OCI-LY7 (cell line): ENCODE measurements at regions not wholly inside any gene's neighbourhood (a gene's known extent, or its start where the extent isn't known, plus 50 kb on each side); places are given as distances from the start of the nearest gene placed in this dataset.

ENCODE experiments used
- BruUV-seq: library from RNA; stranded (reverse); fragments of 400-500 nt; replicated peaks from 2 replicates; lab custom pipeline; 2021; lab: Mats Ljungman, UMichigan
- CTCF ChIA-PET: fragments of 300-600 bp; sonication (Branson Sonifier 250); formaldehyde crosslinking; loops from one replicate; lab custom pipeline; 2022; ENCODE audit warnings: antibody characterized with exemption; ENCODE audit not compliant: unreplicated experiment; lab: Charles Lee
- POLR2A ChIA-PET: fragments of 300-600 bp; sonication (Branson Sonifier 250); formaldehyde crosslinking; loops from one replicate; lab custom pipeline; 2022; ENCODE audit warnings: antibody characterized with exemption; lab: Charles Lee
- DNase-seq: peaks from one replicate; pipeline ENCODE4 v3.0.0-alpha.2; 2015; ENCODE audit warnings: low spot score
- H2AFZ ChIP-seq: fragments of 200-600 bp; sonication (generic), shearing (Covaris generic); 2 replicates; pipeline ENCODE4 v1.6.1; 2014; ENCODE audit warnings: mild to moderate bottlenecking, antibody characterized with exemption, low read length, moderate library complexity
- H3K27ac ChIP-seq: fragments of 200-600 bp; sonication (generic); 2 replicates; pipeline ENCODE4 v1.5.1; 2014; ENCODE audit warnings: mixed run types, low read depth, mild to moderate bottlenecking, moderate library complexity, low read length, inconsistent platforms; ENCODE audit not compliant: poor library complexity, severe bottlenecking
- H3K36me3 ChIP-seq: fragments of 200-600 bp; sonication (generic); 2 replicates; pipeline ENCODE4 v1.6.1; 2014; ENCODE audit warnings: mild to moderate bottlenecking, antibody characterized with exemption, low read length, moderate library complexity, mixed read lengths; ENCODE audit not compliant: insufficient read depth
- H3K4me1 ChIP-seq: fragments of 200-600 bp; sonication (generic); 2 replicates; pipeline ENCODE4 v1.5.1; 2014; ENCODE audit warnings: mild to moderate bottlenecking, low read length; ENCODE audit not compliant: insufficient read depth, poor library complexity, severe bottlenecking
- H3K4me2 ChIP-seq: fragments of 200-600 bp; sonication (generic); 2 replicates; pipeline ENCODE4 v1.6.1; 2014; ENCODE audit warnings: mild to moderate bottlenecking, low read length
- H3K4me3 ChIP-seq: fragments of 200-600 bp; sonication (generic); 2 replicates; pipeline ENCODE4 v1.5.1; 2014; ENCODE audit warnings: mild to moderate bottlenecking, low read depth, low read length; ENCODE audit not compliant: poor library complexity, severe bottlenecking
- H3K79me2 ChIP-seq: fragments of 200-600 bp; sonication (generic); 2 replicates; pipeline ENCODE4 v1.6.1; 2016; ENCODE audit warnings: low read depth, mild to moderate bottlenecking, low read length, moderate library complexity, mixed read lengths; ENCODE audit not compliant: insufficient read depth
- H3K9me2 ChIP-seq: fragments of 200-600 bp; sonication (generic); 2 replicates; pipeline ENCODE4 v1.6.1; 2016; ENCODE audit warnings: mild to moderate bottlenecking, low read length, mixed read lengths; ENCODE audit not compliant: insufficient read depth
- H3K9me3 ChIP-seq: fragments of 200-600 bp; sonication (generic); 2 replicates; pipeline ENCODE4 v1.6.1; 2014; ENCODE audit warnings: mild to moderate bottlenecking, mixed run types, low read length, mixed read lengths
- H4K20me1 ChIP-seq: fragments of 200-600 bp; sonication (generic); 2 replicates; pipeline ENCODE4 v1.6.1; 2014; ENCODE audit warnings: mild to moderate bottlenecking, antibody characterized with exemption, low read length, moderate library complexity, mixed read lengths; ENCODE audit not compliant: insufficient read depth
- CTCF ChIP-seq: fragments of 200-600 bp; sonication (generic); conservative IDR thresholded peaks from 2 replicates; pipeline ENCODE4 v1.5.1; 2014; ENCODE audit warnings: mild to moderate bottlenecking, antibody characterized with exemption, low read length, moderate library complexity, mixed read lengths
- EZH2phosphoT487 ChIP-seq: fragments of 200-600 bp; sonication (generic); IDR thresholded peaks from 2 replicates; pipeline ENCODE4 v1.6.1; 2018; ENCODE audit warnings: low read depth, borderline replicate concordance, mild to moderate bottlenecking, mixed run types, antibody characterized with exemption, low read length, moderate library complexity, mixed read lengths
- intact Hi-C: fragments of 100-400 bp; cut with micrococcal nuclease; formaldehyde crosslinking; loops from one replicate; pipeline ENCODE4 v1.10.0; 2022; ENCODE audit not compliant: unreplicated experiment

- no peaks in the 10 kb centered on the region for H3K9me3 ChIP-seq
- ChIA-PET POLR2A (no interaction called here), CTCF (no interaction called here)
- DNase-seq, result no peak
- intact Hi-C loops, result no loop called here
- H3K9me2 ChIP-seq, result no peaks in the 10 kb centered on the region
- no peaks in the 10 kb centered on the region for H4K20me1 ChIP-seq
- H2AFZ ChIP-seq, result no peak overlapping the region
- no peaks in the 10 kb centered on the region for H3K36me3 ChIP-seq
- TF ChIP-seq CTCF, result no peak
- TF ChIP-seq EZH2phosphoT487, result no peak
- no TSS peak for BruUV-seq
- no peaks in the 10 kb centered on the region for H3K79me2 ChIP-seq
- H3K4me1 ChIP-seq, result no peaks in the 10 kb centered on the region
- H3K4me2 ChIP-seq, result no peak overlapping the region
- H3K4me3 ChIP-seq, result no peak overlapping the region
- H3K27ac ChIP-seq, result no peak overlapping the region
Measured at GRCh38 chr5:135635451-135635850, 56.7 kb upstream of the CXCL14 start.

- H3K79me2 ChIP-seq, result no peaks in the 10 kb centered on the region
- TF ChIP-seq CTCF (no peak), EZH2phosphoT487 (no peak)
- no peak for DNase-seq
- H3K9me3 ChIP-seq, result no peaks in the 10 kb centered on the region
- no peaks in the 10 kb centered on the region for H4K20me1 ChIP-seq
- H3K4me1 ChIP-seq, result no peaks in the 10 kb centered on the region
- H3K36me3 ChIP-seq, result no peaks in the 10 kb centered on the region
- BruUV-seq, result no TSS peak
- no peak overlapping the region for H3K4me2 ChIP-seq
- H3K9me2 ChIP-seq, result no peaks in the 10 kb centered on the region
- H3K4me3 ChIP-seq, result no peak overlapping the region
- CTCF ChIA-PET, result no interaction called here
- POLR2A ChIA-PET, result interaction anchor here (1.0 kb wide), 1 partner anchor 12 kb away, joined by 4 read pairs; no protein-coding TSS in a partner anchor
- no peak overlapping the region for H2AFZ ChIP-seq
- intact Hi-C loops, result no loop called here
- no peak overlapping the region for H3K27ac ChIP-seq
Measured at GRCh38 chr5:135632798-135633197, 54.0 kb upstream of the CXCL14 start.

- intact Hi-C loops, result no loop called here
Measured at GRCh38 chr5:135631391-135631790, 52.6 kb upstream of the CXCL14 start.

More at GRCh38 chr5:135631391-135631790, 52.6 kb upstream of the CXCL14 start:
- H4K20me1 ChIP-seq, result no peaks in the 10 kb centered on the region
- H3K79me2 ChIP-seq, result no peaks in the 10 kb centered on the region
- CTCF ChIA-PET, result no interaction called here
- TF ChIP-seq CTCF, result no peak
- TF ChIP-seq EZH2phosphoT487, result no peak
- no TSS peak for BruUV-seq
- H3K4me2 ChIP-seq, result no peak overlapping the region
- no peaks in the 10 kb centered on the region for H3K4me1 ChIP-seq
- DNase-seq, result no peak
- H3K4me3 ChIP-seq, result no peak overlapping the region
- no peaks in the 10 kb centered on the region for H3K9me3 ChIP-seq
- POLR2A ChIA-PET, result no interaction called here
- H3K9me2 ChIP-seq, result no peaks in the 10 kb centered on the region
- no peak overlapping the region for H2AFZ ChIP-seq
- no peak overlapping the region for H3K27ac ChIP-seq
- H3K36me3 ChIP-seq, result no peaks in the 10 kb centered on the region
